Activated CD4-positive, alpha-beta memory T cell treated with anti-CD3 and anti-CD28 coated beads for 36 hours (primary cell): ENCODE measurements at regions not wholly inside any gene's neighbourhood (a gene's known extent, or its start where the extent isn't known, plus 50 kb on each side); places are given as distances from the start of the nearest gene placed in this dataset.

Experiments used
- CTCF ChIA-PET: fragments of 350-600 bp; sonication (Branson Sonifier 250); formaldehyde crosslinking; loops from one replicate; lab custom pipeline; 2021; ENCODE audit warnings: antibody characterized with exemption, inconsistent platforms; lab: Charles Lee
- POLR2A ChIA-PET: fragments of 350-600 bp; sonication (Branson Sonifier 250); formaldehyde crosslinking; loops from one replicate; lab custom pipeline; 2021; ENCODE audit warnings: antibody characterized with exemption; lab: Charles Lee
- DNase-seq: peaks from one replicate; pipeline ENCODE4 v3.0.0-alpha.2; 2020
- H3K27ac Mint-ChIP-seq: one replicate; pipeline ENCODE4 v1.8.0; 2021; ENCODE audit warnings: mixed read lengths
- H3K27me3 Mint-ChIP-seq: one replicate; pipeline ENCODE4 v1.8.0; 2021; ENCODE audit warnings: mixed read lengths
- H3K36me3 Mint-ChIP-seq: one replicate; pipeline ENCODE4 v1.8.0; 2021; ENCODE audit warnings: mixed read lengths
- H3K4me1 Mint-ChIP-seq: one replicate; pipeline ENCODE4 v1.8.0; 2021; ENCODE audit warnings: low read depth, mixed read lengths
- H3K4me3 Mint-ChIP-seq: one replicate; pipeline ENCODE4 v1.8.0; 2021; ENCODE audit warnings: mild to moderate bottlenecking, mixed read lengths
- H3K9me3 Mint-ChIP-seq: one replicate; pipeline ENCODE4 v1.8.0; 2021; ENCODE audit warnings: mixed read lengths
- intact Hi-C: fragments of 100-400 bp; cut with micrococcal nuclease; formaldehyde crosslinking; loops from one replicate; pipeline ENCODE4 v1.15.1; 2023

GRCh38 chr9:788777-789176 is 52.7 kb upstream of the DMRT1 start:
- no peaks in the 10 kb centered on the region for H3K9me3 Mint-ChIP-seq
- no peaks in the 10 kb centered on the region for H3K36me3 Mint-ChIP-seq
- ChIA-PET POLR2A (no interaction called here), CTCF (no interaction called here)
- H3K27me3 Mint-ChIP-seq, result no peaks in the 10 kb centered on the region
- H3K4me3 Mint-ChIP-seq, result no peak overlapping the region
- H3K27ac Mint-ChIP-seq, result no peak overlapping the region
- H3K4me1 Mint-ChIP-seq, result no peaks in the 10 kb centered on the region
- no peak for DNase-seq
- intact Hi-C loops, result no loop called here
